ENCODE measurements at regions not wholly inside any gene's neighbourhood (a gene's known extent, or its start where the extent isn't known, plus 50 kb on each side); places are given as distances from the start of the nearest gene placed in this dataset.
"Not testable (repeated sequence)": the region's sequence is repeated elsewhere in the genome, so short reads cannot be mapped to it uniquely, and the experiment has no call there.

DNA sequence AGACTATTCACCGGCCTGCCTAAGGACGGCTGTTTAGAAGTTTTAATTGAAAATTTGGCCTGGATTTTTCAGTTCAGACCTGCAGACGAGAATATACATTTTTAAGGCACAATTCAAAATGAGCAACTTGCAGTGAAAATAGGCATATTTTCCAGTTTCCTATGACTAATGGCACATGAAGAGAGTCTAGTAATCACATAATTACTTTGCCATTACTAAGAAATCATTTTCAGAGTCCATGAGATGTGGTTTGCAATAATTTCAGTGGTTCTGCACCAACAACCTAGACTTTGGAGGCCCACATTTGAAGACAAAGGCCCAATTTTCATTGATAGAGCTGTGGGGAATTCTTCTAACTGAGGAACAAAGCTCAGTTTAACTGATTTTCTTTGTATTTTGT, 205.3 kb downstream of the SOX2 start:
- DNase-seq (ENCODE audit: low read depth in 1 of 2, low spot score in 1 of 2) = no peak

DNA sequence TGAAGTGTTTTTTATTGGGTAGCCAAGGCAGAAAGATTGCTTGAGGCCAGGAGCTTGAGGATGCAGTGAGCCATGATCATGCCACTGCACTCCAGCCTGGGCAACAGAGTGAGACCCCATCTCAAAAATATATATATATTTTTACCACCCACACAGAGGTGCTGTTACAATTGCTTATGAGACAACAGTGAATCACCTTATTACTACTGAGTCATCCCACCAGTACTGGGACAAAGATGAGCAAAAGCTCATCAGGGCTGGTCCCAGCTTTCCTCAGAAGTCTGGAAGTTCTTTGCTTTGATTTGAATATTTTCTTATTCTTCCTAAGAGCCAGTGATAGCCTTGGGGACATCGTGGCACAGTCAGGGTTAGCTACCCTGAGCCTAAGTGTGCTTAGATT, 207.7 kb downstream of the SOX2 start:
- DNase-seq (ENCODE audit: low read depth in 1 of 2, low spot score in 1 of 2) = no peak

DNA sequence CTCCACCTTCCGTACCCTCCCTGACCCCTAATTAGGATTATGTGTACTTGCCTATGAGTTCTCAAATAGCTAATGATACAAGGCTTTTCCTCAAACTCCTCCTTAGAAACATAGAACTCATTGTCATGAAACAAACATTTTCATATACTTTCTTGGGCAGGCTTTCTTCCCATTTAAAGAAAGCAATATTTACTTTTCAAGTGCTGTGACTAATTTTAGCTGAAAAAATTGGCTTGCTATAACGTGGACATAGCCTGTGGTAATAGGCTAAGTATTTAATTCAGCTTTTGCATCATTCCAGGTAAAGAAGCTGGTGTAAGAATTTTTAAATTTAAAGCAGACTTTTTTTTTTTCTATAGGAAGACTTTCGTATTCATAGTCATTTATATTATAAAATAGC, 208.7 kb downstream of the SOX2 start:
- DNase-seq (ENCODE audit: low read depth in 1 of 2, low spot score in 1 of 2) = no peak

DNA sequence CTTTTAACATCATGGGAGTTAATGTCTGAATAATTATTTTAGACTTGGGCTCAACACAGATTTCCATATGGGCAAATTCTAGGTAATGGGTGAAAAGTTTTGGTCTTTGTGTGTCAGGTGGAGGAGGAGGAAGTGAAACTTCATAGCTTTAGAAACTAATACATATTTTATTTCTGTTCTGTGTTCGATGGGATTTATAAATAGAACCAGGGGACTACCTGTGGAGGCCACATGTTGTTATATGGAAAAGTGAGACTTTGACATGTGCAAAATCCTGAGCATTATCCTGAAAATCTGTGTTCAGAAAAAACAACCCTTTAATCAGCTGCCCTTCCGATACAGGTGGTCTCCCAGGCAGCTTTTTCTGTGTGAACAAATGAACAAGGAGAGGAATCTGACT, 209.5 kb downstream of the SOX2 start:
- no peak for DNase-seq (ENCODE audit: low read depth in 1 of 2, low spot score in 1 of 2)

DNA sequence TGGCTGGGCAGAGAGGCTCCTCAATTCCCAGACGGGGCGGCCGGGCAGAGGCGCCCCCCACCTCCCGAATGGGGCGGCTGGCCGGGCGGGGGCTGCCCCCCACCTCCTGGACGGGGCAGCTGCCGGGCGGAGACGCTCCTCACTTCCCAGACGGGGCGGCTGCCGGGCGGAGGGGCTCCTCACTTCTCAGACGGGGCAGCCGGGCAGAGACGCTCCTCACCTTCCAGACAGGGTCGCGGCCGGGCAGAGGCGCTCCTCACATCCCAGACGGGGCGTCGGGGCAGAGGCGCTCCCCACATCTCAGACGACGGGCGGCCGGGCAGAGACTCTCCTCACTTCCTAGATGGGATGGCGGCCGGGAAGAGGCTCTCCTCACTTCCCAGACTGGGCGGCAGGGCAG, 214.1 kb downstream of the SOX2 start:
- not testable (repeated sequence) for DNase-seq (ENCODE audit: low read depth in 1 of 2, low spot score in 1 of 2)

DNA sequence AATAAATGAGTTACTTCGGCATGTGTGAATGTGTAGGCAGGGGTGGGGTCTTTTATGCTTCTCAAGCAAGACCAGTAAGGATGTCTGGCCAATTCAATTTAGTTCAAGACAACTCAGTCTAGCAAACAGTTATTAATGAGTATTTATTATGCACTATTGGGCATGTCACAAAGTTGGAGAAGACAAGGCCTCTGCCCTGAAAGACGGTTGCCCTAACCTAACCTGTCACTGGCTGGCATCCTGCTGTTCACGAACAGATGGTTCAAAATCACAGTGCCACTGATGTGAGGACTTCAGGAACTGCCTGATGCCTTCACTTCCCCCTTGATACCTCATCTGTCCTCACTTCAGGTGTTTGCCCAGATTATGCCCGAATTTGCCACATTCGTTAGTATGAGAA, 217.8 kb downstream of the SOX2 start:
- no peak for DNase-seq (ENCODE audit: low read depth in 1 of 2, low spot score in 1 of 2)

DNA sequence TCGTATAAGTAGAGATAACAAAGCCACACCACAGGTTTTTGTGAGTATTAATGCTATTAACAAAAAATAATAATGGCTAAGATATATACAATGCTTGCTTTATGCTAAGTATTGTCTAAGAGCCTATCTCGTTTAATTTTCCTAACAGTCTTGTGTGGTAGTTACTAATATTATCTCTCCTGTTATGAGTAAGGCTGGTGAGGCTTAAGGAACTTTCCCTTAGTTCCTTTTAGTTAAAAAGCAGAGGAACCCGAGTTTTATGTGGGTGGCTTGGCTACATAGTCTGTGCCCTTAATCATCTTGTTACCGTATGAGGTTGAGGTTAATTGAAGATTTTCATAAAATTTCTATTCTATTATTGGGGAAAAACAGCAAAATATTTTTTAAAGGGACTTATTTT, 218.4 kb downstream of the SOX2 start:
- no peak for DNase-seq (ENCODE audit: low read depth in 1 of 2, low spot score in 1 of 2)

DNA sequence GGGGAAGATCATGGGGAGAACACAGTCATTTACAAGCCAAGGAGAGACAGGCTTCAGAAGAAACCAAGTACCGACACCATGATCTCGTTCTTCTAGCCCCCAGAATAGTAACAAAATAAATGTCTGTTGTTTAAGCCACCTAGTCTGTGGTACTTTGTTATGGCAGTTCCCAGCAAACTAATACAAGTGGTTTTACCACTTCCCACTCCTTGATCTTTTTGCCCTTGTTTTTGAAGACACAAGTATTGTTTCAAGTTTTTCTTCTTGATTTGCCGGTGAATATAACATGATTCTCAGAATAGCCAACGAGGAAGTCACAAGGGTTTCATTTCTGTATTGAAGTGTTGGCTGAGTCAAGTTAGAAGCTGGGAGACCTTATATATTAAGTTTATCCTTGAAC, 220.3 kb downstream of the SOX2 start:
- DNase-seq (ENCODE audit: low read depth in 1 of 2, low spot score in 1 of 2) = no peak

DNA sequence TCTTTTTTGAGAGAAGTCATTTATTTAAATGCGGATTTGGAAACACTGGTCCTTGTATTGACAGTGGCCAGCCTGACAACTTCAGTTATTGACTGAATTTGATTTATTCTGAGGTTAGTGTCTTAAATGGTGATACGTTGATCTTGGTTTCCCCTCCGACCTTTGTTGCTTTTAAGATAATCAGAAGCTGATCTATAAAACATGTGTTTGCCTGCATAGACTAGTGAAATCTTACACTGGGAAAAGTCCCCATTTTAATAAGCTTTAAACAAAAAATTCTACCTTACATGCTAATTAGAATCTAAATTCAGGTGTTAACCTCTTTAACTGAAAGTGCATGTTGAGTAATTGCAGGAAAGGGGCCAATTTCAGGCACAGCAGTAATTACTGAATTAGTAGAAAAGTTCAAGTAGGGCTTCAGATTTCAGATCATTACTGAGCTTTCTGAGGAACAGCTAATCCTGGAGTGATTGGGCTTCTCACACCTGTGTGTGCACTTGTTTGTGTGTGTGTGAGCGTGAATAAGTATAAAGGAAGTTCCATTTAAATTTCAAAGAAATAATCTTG, 221.4 kb downstream of the SOX2 start:
- no peak for DNase-seq (ENCODE audit: low read depth in 1 of 2, low spot score in 1 of 2)

DNA sequence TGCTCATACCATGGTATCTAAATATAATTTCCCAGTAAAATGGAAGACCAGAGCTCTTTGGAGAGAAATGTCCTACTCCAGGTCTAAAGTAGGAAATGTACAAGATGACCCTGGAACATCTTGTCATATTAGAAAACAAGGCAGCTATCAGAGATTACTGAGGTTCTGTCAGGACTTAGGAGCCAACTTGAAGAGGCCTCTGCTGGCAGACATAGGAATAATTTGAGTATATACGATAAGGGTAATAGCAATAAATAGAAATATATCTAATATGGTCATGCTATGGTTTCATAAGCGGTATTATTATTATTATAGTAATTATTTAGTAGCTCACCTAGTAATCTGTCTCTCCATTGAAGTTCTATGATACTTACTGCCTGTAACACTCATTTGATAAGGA, 224.2 kb downstream of the SOX2 start:
- no peak for DNase-seq (ENCODE audit: low read depth in 1 of 2, low spot score in 1 of 2)

DNA sequence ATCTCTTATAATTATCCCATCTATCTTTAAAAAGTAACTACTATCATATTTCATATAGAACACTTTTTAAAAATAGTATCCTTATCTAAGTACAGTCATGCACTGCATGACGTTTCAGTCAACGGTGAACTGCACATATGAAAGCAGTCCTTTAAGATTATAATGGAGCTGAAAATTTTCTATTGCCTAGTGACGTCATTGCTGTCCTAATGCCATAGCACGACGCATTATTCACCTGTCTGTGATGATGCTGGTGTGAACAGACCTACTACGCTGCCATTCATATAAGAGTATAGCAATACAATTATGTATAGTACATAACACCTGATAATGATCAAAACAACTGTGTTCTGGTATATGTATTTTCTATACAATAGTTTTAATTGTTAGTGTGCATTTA, 225.0 kb downstream of the SOX2 start:
- DNase-seq (ENCODE audit: low read depth in 1 of 2, low spot score in 1 of 2) = no peak

DNA sequence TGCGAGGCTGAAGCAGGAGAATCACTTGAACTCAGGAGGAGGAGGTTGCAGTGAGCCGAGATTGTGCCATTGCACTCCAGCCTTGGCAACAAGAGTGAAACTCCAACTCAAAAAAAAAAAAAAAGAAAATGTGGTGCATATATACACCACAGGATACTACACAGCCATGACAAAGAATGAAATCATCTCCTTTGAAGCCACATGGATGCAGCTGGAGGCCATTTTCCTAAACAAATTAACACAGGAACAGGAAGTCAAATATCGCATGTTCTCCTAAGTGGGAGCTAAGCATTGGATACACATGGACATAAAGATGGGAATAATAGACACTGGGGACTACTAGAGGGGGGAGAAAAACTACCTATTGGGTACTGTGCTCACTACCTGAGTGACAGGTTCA, 226.9 kb downstream of the SOX2 start:
- not testable (repeated sequence) for DNase-seq (ENCODE audit: low read depth in 1 of 2, low spot score in 1 of 2)

DNA sequence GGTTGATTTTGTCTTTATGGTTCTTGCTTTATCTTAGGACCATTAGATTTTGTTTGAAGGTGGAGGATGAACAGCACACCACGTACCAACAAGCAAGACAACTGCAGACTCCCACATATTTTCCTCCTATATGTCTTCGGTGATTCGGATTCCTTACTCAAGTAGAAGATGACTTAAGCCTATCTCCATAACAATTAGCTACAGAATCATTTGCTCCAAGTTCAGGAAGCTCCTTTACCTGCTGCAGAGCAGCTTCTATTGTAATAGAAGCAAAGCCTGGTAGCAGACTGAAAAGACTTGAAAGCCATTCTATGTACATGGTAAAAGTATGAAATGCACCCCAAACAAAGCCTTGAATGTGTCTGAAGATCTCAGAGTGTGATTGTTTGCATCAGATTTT, 229.0 kb downstream of the SOX2 start:
- DNase-seq (ENCODE audit: low read depth in 1 of 2, low spot score in 1 of 2) = no peak

DNA sequence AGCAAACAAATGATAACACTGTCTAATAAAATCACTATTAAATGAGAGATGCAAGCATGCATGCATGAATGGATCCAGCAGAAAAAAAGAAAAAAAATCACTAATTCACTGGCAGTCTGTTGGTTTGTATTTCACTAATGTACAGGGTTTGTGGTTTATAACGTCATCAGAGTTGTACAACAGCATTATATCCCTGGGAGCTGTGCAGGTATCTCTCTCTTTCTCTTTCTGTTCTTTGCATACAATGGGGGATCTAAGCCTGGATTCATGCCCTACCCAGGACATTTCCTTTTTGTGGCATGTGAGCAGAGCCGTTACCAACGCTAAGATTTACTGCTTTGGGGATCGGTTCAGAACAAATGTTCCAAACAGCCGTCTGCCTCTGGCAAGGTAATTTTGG, 229.5 kb downstream of the SOX2 start:
- no peak for DNase-seq (ENCODE audit: low read depth in 1 of 2, low spot score in 1 of 2)

DNA sequence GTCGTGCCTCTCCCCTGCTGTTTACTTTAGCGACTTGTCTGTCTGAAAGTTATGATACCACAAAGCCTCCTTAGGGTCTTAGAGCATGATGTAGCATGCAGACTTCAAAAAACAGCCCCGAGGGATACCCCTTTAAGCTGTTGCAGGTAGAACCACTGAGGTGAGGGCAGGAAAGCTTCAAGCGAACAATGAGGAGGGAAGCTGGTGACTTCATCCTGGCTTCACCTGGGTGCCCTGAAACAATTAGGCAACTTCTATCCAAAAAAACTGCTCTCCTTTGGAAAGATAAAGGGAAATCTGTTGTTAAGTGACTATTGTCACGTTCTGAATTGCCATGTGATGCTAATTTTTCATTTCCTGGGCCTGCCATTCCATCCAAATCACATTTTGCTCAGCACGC, 231.6 kb downstream of the SOX2 start:
- no peak for DNase-seq (ENCODE audit: low read depth in 1 of 2, low spot score in 1 of 2)

DNA sequence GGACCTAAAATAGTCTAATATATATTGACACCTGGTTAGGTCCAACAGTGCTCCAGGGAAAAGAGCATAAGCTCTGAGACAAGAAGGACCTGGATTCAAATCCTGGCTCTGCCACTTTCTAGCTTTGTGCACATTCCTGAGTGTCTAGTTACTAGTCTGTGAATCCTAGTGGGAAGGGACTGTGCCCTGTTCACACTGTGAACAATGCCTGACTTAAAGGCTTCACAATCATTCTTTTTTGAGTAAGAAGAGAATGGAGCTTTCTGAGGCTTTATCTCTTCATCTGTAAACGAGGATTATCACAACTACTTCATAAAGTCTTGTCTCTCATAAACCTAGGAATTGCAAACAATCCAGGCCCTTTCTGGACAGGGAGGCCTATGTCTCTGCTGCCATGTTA, 235.9 kb downstream of the SOX2 start:
- DNase-seq (ENCODE audit: low read depth in 1 of 2, low spot score in 1 of 2) = no peak

DNA sequence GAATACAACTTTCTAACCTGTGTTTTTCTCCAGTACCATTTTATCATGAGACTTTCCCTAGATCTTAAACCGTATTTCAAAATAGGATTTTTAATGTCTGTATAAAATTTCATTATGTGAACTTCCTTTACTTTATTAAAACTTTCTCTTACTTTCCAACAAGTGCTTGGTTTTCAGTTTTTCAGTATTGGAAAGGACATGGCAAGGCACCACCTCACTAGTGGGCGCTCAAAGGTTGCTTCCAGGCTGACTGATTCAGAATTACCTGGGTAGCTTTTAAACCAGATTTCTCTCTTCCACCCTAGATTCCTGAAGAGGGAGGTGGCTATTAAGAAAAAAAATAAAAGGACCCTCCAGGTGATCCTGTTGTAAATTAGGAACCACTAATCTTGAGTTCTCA, 236.6 kb downstream of the SOX2 start:
- DNase-seq (ENCODE audit: low read depth in 1 of 2, low spot score in 1 of 2) = no peak

DNA sequence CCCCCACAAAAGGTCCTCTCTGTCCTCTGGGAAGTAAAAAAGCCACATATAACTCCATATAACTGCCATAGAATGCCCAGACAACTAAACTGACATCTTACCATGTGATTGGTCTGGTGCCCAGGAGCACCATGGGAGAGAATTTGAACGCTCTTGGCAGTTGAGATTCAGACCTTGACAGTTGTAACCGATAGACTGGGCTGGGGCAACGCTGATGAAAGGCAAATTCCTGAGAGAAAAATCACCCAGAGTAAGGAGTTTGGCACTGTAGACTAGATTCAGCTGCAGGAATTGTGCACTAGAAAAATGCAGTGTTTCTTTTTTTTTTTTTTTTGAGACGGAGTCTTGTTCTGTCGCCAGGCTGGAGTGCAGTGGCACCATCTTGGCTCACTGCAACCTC, 240.5 kb downstream of the SOX2 start:
- DNase-seq (ENCODE audit: low read depth in 1 of 2, low spot score in 1 of 2) = no peak

DNA sequence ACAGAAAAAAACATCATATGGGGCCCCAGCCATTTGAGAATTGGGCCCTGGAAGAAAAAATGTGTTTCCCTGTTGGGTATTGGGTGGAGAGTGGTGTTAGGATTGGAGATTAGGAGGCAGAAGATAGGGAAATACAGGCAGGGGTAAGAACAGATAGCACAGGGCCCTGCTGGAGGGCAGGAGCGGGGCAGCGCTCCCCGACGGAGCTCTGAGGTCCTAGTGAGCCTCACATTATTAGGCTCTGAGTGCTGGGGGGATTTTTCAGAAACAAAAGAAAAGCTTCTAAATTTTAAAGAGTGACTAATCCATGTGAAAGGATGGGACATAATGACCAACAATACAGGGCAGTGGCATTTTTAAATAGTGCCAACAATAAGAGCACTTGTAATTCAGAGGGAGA, 241.2 kb downstream of the SOX2 start:
- no peak for DNase-seq (ENCODE audit: low read depth in 1 of 2, low spot score in 1 of 2)

DNA sequence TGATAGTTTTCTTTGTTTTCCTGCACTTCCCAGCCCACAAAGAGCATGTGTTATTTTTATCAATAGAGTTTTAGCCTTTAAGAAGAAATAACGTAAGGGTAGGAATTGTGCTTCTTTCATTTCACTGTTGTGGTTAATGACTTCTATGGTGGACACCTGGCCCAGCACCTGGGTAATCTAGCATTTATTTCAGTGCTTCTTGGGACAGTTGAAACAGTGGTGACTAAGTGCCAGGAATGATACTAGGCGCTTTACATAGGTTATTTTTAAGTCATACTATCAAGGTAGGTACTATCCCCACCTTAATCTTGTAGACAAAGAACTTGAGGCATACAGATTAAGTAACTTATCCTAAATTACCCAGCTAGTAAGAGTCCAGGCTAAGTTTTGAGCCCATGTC, 243.8 kb downstream of the SOX2 start:
- no peak for DNase-seq (ENCODE audit: low read depth in 1 of 2, low spot score in 1 of 2)

DNA sequence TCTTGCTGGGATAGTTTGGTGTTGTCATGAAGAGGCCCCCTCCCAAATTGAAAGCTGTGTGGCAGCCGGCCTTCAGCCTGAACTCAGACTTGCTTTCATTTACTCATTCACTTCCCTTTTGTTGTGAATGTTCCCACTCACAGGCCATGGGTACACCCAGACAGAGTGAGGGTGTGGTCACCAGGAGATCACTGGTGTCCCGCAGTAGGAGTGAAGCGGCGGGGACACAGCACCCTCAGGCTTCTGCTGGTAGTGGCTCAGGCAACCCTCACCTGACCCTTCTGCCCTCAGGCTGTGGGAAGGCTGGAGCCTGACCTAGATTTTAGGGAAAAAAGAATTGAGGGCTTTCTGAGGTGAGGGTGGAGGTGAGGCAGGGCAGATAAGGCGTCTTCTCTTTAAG, 244.4 kb downstream of the SOX2 start:
- DNase-seq (ENCODE audit: low read depth in 1 of 2, low spot score in 1 of 2) = no peak

DNA sequence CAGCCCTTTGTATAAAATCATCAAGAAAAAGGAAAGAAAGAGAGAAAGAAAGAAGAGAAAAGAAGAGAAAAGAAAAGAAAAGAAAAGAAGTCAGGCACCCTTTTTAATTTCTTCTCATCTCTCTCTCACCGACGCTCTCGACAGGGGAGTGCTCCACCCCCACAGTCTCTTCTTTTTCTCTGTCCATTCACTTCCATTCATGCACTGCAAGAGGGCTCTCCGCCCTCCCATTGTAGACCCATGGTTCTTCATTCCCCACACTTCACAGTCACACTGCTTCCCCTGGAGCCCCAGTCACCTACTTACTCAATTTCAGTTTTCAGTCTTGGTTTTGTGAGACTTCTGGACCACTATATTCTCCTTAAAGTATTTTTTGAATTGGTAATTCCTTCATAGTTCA, 254.7 kb downstream of the SOX2 start:
- no peak for DNase-seq (ENCODE audit: low read depth in 1 of 2, low spot score in 1 of 2)

DNA sequence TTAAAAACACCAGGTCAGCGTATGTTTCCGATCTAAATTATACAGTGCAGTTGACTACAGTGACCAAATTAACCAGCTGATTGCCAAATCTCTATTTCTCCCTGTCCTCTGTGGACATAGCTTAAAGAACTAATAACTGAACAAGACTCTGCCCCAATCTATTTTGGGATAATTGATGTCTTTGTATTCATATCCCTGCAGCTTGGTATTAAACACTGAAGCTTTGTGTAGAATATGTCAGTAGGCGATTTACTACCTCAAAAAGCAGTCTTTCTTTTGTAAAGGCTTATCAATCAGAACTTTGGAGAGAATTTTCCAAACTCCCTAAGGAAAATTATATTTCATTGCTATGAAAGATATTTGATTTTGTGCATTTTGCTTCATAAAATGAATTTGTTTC, 258.2 kb downstream of the SOX2 start:
- no peak for DNase-seq (ENCODE audit: low read depth in 1 of 2, low spot score in 1 of 2)

DNA sequence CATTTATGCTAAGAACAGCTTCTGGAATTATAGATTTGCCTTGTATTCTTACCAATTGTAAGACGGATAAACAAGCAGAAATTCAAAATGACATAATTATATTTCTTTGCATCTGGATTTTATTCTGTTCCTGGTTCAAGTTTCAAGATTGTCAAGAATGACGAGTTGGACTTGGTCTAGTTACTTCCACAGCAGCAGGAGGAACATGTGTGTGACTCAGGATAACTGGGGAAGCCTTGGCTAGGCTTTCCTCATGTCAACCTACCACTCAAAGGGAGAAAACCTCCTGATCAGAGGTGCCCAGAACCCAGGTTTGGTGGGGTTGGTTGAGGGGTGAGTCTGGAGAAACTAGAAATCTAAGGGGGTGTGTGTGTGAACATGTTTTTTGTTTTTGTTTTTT, 259.7 kb downstream of the SOX2 start:
- no peak for DNase-seq (ENCODE audit: low read depth in 1 of 2, low spot score in 1 of 2)

Measured in activated T-helper 1 cell treated with anti-CD3 and anti-CD28 coated beads, Interleukin-2, amount 50 U/mL, for 16 hours (primary cell).